Stimulated activated CD4-positive, alpha-beta T cell treated with anti-CD3 and anti-CD28 coated beads, Interleukin-4, amount 100 ng/mL, for 4 hours (primary cell): ENCODE measurements at regions not wholly inside any gene's neighbourhood (a gene's known extent, or its start where the extent isn't known, plus 50 kb on each side); places are given as distances from the start of the nearest gene placed in this dataset.
"Not testable (repeated sequence)": the region's sequence is repeated elsewhere in the genome, so short reads cannot be mapped to it uniquely, and the experiment has no call there.

ENCODE experiments used
- DNase-seq, 2 experiments: peaks; one replicate each; pipeline ENCODE4 v3.0.0-alpha.2; 2020

DNA sequence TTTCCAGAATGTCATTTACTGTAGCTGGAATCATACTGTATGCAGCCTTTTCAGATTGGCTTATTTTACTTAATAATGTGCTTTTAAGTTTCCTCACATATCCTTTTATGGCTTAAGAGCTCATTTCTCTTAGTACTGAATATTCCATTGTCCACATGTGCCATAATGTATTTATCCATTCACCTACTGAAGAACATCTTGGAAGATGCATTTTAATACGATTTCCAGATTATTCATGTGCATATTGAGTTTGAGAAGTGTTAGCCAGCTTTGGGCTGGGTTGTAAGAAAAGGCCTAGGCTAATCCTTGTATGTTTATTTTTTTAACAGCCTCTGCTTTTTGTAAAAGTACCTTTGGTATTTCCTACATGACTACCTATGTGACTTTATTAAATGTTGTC is 109.3 kb upstream of the MDFIC start:
- DNase-seq: no peak

- DNase-seq: no peak
Measured at GRCh38 chr7:114813624-114814023, 108.3 kb upstream of the MDFIC start.

DNA sequence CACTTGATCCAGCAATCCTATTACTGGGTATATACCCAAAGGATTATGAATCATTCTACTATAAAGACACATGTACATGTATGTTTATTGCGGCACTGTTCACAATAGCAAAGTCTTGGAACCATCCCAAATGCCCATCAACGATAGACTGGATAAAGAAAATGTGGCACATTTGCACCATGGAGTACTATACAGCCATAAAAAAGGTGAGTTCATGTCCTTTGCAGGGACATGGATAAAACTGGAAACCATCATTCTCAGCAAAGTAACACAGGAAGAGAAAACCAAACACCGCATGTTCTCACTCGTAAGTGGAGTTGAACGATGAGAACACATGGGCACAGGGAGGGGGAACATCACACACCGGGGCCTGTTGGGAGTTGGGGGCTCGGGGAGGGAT is 104.9 kb upstream of the MDFIC start:
- DNase-seq: not testable (repeated sequence)

GRCh38 chr7:114818501-114818900 is 103.4 kb upstream of the MDFIC start:
- DNase-seq: no peak

DNA sequence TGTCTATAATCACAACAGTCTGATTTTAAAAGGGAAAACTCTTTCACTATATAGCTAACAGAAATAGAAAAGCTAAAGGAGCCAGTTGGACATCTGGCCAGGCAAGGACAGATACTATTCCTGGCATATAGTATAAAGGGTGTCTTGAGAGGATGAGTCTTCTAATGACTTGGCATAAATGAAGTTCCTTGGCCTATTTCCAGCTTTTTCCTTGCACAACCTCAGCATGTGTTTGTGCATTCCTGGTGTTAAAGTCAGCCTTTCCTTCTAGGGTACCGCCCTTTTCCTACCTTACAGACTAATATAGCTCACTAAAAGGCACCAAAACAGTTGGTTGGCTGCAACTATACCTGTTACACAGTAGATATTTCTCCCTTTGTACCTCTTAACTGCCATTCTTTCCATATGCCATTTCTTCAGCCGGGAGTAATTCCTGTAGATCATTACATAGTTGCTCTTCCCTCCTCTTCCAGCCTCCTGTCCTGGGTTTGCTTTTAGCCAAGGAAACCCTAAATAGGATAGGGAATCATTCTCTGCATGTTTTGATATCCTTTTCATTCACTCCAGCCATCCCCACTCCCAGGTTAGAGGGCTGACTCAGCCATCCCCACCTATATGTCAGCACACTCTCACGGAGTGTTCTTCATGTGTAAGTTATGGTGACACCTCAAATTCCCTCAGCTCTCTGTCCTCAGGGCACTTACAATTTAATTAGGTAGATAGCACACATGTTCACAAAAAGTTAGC is 102.1 kb upstream of the MDFIC start:
- DNase-seq: no peak

DNA sequence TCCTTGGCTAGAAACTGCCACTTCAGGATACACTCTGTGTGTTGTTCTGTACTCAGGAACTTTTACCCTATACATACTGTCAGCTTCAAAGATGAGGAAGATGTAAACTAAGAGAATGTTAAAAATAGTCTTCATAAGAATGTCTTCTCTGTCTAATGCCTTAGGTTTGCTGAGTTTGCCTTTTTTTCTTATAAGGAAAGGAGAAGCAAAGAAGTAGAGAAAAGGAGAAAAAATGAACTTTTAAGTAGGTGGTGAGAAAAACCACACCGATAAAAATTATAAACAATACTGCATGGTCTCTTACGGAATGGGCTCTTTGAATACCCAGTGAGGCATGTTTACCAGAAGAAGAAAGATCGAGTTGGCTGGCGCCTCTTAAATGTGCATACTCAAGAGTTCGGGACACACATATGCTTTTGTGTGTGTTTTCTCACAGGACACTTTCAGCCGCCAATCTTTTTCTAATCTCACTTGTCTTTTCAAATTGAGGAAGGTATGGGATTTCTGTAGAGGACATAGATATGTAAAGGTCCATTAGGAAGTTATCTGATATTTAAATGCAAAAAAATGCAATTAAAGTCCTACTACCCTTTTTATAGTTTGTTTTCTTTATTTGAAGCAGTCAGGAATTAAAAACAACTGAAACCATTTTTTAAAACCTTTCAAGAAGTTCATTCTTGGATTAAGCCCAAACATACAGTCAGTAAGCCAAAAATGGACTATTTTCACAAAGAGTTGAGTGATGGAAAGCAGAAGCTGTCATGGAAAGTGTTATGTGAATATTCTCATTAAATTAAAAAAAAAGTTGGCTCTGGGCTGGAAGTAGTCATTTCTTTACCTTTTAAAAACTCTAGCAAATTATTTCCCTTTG is 100.6 kb upstream of the MDFIC start:
- no peak for DNase-seq

GRCh38 chr7:114822131-114822530 is 99.8 kb upstream of the MDFIC start:
- DNase-seq: no peak

DNA sequence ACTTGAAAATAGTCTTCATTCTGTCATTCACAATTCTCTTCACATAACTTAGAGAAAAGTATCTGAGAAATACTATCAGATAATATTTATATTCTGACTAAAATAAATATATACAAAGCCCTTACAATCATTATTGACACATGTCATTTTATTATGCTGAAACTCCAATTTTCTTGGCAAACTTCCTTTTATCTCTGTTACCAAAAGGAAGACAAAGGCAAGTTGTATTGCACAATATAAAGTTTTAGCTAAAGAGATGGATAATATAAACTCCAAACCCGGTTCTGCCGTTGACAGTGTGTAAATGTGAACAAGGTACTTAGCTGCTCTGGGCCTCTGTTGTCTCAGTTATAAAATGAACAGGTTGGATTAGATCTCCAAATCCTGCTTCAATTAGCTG is 99.0 kb upstream of the MDFIC start:
- DNase-seq: no peak

- no peak for DNase-seq
Measured at GRCh38 chr7:114823290-114823689, 98.6 kb upstream of the MDFIC start.

GRCh38 chr7:114825423-114825951 is 96.4 kb upstream of the MDFIC start:
- peak; percentile 14 to 32 for DNase-seq

- DNase-seq: no peak
Measured at GRCh38 chr7:114830952-114831351, 90.9 kb upstream of the MDFIC start.

DNA sequence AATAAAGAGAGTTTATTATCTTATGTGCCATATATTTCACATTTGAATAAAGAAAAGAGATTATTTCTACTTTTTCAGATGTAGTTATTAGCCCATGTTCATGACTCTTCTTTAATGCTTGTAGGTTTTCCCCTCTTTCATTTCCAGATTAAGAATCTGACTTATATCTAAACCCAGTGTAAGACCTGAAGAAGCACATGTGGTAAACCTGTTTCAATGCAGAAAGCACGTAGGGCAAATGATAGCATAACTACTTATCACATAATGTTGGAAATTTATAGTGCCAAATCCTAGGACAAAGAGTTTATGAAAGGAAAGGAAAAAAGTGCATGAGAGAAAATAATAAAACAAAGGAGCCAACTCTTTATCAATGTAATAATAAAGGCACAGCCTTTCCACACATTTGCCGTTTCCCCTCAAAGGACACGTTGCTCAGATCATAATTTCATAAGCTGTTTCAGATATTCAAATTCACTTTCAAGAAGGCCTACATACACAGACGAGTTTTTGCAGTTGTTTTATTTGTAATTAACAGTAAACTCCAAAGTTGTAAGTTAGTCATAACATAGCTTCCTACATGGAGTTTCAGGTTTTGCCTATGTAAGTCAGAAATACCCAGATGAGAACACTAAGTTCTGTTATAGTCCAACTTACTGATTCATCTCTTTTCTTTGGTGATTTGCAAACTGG is 88.8 kb upstream of the MDFIC start:
- DNase-seq: no peak

- no peak for DNase-seq
Measured at GRCh38 chr7:114835303-114835702, 86.6 kb upstream of the MDFIC start.

DNA sequence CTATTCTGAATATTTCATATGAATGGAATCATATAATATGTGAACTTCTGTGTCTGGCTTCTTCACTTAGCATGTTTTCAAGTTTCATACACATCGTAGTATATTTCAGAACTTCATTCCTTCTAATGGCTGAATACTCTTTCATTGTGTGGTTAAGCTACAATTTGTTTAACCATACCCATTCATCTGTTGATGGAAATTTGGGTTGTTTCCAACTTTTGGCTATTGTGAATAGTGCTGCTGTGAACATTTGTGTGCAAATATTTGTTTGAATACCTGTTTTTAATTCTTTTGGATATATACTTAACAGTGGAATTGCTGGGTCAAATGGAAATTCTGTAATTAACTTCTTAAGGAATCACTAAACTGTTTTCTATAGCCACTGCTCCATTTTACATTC is 86.0 kb upstream of the MDFIC start:
- no peak for DNase-seq

- no peak for DNase-seq
Measured at GRCh38 chr7:114842551-114843065, 79.3 kb upstream of the MDFIC start.

DNA sequence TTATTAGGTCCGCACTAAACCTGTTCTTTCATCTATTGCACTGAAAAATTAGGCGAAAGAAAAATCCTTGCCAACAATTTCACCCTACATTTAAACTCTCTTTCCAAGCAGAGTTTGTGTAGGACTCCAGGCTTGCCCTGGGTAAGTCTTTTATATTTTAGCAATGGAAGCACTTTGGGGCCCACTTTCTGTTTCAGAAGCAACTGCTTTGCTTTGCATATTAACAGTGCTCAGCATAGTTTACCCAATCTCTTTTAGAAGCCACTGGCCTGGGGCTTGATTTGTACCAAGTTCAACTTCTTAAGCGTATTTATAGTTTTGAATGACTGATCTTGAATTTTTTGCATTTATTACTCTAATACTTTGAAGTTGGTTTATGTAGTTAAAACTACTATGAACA is 78.8 kb upstream of the MDFIC start:
- no peak for DNase-seq

GRCh38 chr7:114851406-114852061 is 70.4 kb upstream of the MDFIC start:
- DNase-seq: no peak

- no peak for DNase-seq
Measured at GRCh38 chr7:114852293-114852692, 69.6 kb upstream of the MDFIC start.

DNA sequence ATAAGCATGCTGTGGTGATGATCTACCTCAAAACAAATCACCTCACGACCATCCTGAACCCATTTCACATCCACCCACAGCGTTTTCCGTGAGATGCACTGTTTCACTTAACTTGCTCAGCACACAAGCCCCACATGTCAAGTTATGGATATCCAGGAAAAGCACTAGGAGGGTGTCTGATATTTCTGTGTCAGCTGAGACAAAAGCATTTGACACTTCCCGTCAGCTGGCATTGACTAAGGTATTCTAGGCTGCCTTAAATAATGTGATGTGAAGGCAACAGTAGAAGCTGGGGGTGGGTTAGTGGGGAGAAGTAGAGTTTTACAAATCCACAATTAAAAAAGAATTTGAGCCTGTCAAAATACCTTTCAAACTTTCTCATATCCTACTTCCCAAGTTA is 68.7 kb upstream of the MDFIC start:
- no peak for DNase-seq

DNA sequence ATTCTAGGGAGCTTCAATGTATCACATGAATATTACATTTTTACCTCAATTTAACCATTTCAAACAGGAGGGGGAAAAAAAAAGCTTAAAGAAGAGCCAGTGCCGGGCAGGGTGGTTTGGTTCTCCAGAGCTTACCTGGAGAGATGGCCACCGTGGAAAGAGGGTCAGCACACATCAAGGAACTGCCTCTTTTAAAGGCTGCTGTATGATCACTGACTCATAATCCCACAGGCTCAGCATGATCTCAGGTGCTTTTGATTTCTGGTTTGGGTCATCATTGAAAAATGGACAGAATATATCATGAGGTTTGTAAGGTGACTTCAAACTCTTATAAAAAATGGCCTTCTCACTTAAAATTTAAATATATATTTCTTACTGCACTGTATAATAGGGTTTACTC is 67.5 kb upstream of the MDFIC start:
- DNase-seq: no peak

DNA sequence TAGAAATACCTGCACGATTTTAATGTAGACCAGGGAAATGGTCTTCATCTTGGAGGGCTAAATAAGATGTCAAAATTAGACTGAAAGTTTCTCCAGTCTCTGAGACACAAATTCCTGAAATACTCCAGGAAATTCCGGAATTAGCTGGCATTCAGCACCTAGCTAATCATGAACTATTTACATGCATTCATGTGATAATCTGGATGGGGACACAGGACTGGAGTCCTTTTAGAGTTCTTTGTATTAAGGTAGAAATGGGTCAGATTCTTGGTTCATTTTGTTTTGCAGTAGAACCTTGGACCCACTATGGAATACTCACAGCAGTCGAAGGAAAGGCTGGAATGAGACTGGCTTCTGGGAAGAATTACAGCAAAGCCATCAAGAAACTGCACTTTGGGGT is 65.3 kb upstream of the MDFIC start:
- no peak for DNase-seq

GRCh38 chr7:114857605-114858004 is 64.3 kb upstream of the MDFIC start:
- no peak for DNase-seq

DNA sequence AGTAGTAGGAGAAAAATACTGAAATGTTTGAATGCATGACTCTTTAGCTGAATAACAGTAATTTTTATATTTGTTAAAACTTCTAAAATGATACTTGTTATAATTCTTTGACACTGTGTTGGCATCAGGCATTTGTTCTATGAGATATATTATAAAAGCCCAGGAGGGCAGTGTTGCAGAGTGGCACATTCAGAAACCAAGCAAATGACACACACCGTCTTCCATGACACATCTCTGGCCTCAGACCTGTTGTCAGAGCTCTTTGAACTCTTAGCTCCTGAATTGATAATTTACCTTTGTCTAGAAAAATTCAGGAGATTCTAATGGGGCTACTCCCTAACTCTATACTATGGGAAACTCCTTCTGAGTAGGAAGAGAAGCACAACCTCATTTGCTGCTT is 62.4 kb upstream of the MDFIC start:
- no peak for DNase-seq
